GM18517 (cell line): ENCODE measurements at regions not wholly inside any gene's neighbourhood (a gene's known extent, or its start where the extent isn't known, plus 50 kb on each side); places are given as distances from the start of the nearest gene placed in this dataset.

Source experiments
- ATAC-seq: cut with Tn5 transposase; IDR thresholded peaks from one replicate; pipeline ENCODE4 v1.9.1; 2021; ENCODE audit warnings: mild to moderate bottlenecking, moderate library complexity; ENCODE audit not compliant: unreplicated experiment

DNA sequence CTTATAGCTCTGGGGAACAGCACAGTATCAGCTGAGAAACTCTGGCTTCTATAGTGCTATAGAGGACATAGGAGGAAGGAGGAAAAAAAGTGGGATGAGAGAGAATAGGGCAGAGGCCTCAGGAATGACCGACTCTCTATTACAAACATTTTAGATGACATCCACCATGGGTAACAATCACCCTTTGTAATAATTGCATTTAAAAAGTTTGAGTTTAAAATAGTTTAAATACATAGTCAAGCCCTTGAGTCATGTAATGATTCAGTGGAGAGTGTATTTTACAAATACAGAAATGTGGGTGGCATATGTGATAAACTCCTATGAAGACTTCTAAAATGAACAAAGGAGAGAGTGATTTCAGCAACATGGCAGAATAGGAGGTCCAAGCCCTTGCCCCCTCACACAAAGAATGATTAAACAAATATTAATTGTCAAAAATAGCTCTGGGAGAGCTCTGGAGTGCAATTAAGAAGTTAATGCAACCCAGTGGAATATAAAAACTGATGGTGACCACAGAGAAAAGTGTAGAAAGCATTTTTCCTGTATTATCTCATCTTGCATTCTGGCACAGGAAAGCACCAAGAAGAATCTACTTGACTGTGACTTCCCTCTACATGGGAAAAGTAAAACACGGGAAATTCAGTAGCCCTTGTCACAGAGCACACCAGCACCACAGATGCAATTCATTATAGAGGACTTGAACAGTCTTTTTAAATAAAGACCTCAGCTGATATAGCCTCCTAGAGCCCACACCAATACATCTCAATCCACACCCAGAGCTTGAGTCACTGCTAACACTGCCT, 569.0 kb upstream of the SORCS1 start:
- ATAC-seq: no peak

GRCh38 chr10:107732045-107732444, 567.5 kb upstream of the SORCS1 start:
- no peak for ATAC-seq

DNA sequence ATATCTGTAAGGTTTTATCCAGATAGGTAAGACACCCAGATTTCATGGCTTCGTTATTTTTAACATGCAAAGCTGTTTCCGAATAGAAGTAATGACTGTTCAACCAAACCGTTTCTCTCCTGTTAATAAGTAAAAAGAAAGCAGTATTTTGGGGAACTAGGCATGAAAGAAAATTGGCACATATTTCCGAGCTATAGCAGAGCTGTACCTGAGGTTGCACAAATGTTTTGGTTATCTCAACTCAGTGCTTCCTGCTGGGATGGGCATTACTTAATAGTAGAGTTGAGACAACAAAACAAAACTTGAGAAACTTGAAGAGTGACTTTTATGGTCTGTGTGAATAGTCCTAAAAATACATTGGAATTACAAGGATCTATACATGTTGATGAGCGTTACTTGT, 564.3 kb upstream of the SORCS1 start:
- no peak for ATAC-seq

DNA sequence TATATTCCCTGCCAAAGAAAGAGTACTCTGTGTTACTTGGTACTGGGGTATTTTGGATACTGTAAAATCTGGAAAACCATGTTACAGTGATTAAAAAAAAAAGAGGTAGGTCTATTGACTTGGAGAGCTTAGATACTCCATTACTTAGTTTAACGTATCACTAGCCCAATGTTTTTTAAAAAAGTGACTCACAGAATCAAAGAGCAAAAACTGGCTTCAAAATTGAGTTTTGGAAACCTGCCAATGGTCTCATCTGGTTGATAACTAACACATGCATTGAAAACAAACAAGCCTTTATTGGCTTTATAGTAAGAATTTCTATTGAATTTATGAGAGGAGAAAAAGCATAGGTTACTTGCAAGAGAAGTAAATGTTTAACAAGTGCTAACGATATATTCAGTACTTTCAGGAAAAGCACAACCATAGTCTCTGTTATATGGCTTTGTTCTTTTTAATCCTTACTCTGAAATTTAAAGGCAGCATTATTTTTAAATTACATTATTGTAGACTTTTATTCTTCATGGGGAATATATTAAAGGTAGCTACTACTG, 563.3 kb upstream of the SORCS1 start:
- ATAC-seq: no peak

- no peak for ATAC-seq
These were observed 554.4 kb upstream of the SORCS1 start for GRCh38 chr10:107718864-107719263.

- no peak for ATAC-seq
These were observed 552.5 kb upstream of the SORCS1 start for GRCh38 chr10:107717046-107717445.

GRCh38 chr10:107715565-107715964, 551.1 kb upstream of the SORCS1 start:
- no peak for ATAC-seq

- ATAC-seq: no peak
These were observed 544.5 kb upstream of the SORCS1 start for GRCh38 chr10:107708981-107709380.

DNA sequence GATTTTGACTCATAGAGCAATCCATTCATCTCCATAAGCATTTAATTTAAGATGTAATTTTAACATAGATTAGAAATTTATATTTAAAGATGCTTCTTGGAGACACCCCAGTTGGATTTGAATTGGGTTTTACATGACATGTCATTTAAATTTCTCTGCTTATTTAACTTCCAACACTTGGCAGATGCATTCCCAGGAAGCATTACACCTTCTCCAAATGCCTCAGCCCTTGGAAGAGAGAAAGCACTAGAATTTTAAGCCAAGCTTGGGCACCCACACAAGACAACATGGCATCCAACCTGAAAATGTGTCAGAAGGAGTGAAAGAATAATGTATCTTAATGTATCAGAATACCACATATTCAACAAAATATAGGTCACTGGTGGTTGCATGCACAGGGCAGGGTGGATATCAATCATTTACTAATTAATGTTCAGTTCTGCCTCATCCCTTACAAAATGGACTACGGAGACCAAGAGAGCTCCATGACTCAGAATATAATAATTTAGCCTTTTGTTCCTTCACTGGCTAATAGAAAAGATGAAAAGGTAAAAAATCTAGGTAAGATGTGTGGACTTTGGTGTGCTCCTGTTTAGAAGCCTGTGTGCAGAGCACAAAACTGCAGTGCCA, 541.7 kb upstream of the SORCS1 start:
- no peak for ATAC-seq

DNA sequence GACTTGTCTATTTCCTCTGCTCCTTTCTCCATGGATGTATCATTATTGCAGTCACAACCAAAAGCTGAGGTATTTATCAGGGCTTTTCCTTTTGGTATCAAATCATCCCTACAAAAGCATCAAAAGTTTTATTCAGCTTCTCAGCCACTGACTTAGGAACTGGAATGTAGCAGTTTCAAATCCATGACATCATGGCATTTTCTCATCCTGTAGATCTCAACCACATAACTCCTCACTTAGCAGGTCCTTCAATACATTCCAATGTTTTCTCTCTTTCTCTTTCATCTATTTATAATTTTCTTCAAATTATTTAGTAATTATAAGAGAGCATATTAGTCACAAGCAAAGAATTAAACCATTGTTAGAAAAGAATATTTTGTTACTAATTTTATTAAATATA, 537.4 kb upstream of the SORCS1 start:
- no peak for ATAC-seq

DNA sequence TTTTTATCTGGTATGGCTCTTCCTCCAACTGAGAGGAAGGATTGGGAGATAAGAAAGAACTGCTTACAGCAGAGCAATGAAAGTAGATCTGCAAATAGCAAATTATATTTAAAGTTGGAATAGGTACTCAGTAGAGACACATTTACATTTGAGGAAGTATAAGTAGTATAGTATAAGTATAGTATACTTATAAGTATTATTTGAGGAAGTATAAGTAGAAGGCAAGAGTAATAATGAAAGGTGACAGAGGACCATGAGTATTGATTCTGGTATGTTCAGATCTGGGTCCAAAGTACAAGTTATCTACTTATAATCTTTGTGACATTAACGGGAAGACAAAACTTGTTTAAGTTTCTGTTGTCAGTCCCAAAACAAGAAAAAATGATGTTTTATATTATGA, 527.6 kb upstream of the SORCS1 start:
- ATAC-seq: no peak

DNA sequence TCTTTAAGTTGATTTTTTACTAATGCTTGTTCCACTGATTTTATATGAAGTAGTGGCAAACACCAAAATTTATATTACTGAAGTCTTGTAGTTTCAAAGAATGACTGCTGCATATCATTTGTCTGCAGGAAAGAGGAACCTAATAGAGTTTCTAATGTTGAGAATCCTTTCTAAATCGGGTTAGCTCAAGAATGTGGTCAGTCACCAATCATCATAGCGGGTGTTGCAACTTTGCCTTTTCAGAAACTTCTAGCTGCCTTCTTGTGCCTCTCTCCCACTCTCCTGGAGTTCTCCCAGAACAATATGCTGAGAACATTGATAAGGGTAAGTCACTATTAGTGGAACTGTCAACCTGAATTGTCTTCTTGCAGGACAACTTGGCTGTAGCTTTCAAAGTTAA, 524.8 kb upstream of the SORCS1 start:
- no peak for ATAC-seq

- no peak for ATAC-seq
These were observed 523.2 kb upstream of the SORCS1 start for GRCh38 chr10:107687701-107688100.

- ATAC-seq: no peak
These were observed 521.6 kb upstream of the SORCS1 start for GRCh38 chr10:107686095-107686494.

GRCh38 chr10:107671960-107672359, 507.5 kb upstream of the SORCS1 start:
- ATAC-seq: no peak

GRCh38 chr10:107666214-107666613, 501.7 kb upstream of the SORCS1 start:
- no peak for ATAC-seq

DNA sequence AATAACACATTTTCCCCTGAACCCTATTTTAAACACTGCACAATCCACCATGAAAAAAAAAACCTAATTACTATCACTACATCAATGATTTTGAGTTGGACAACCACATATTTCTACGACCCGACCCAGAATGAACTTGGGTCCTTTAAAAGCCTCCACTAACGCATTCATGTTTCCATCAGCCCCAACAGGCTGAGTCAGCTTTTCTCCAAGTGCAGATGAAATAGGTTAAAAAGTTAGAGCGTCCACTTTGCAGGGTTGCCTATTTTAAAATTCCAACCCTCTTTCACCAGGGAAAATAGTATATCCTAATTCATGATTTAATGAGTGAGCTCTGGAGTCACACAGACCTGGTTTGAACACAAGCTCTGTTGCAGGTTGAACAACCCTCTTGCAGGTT, 501.0 kb upstream of the SORCS1 start:
- ATAC-seq: no peak

DNA sequence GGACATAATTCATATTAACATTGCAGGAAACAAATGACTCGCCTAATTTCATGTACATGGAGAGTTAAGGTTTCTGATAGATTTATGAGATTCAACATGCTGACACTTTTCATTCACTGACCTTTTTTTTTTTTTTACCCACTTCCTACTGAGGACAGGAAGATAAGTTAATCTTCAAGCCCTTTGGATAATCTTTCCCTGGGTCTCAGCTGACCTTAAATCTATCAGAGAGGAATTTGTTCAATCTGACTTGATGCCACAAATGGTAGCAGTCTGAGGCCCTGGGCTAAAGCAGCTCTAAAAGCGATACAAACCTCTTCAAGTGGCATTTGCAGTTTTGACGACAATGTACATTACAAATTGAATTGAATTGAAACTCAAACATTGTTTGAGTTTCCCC, 493.3 kb upstream of the SORCS1 start:
- ATAC-seq: no peak

- no peak for ATAC-seq
These were observed 492.4 kb upstream of the SORCS1 start for GRCh38 chr10:107656932-107657331.

- ATAC-seq: peak; percentile 81
These were observed 489.4 kb upstream of the SORCS1 start for GRCh38 chr10:107653832-107654287.

- no peak for ATAC-seq
These were observed 486.4 kb upstream of the SORCS1 start for GRCh38 chr10:107650939-107651338.

- ATAC-seq: no peak
These were observed 484.7 kb upstream of the SORCS1 start for GRCh38 chr10:107649249-107649648.
